SU-DHL-6 (cell line): ENCODE measurements at regions not wholly inside any gene's neighbourhood (a gene's known extent, or its start where the extent isn't known, plus 50 kb on each side); places are given as distances from the start of the nearest gene placed in this dataset.
"Not testable (repeated sequence)": the region's sequence is repeated elsewhere in the genome, so short reads cannot be mapped to it uniquely, and the experiment has no call there.

Source experiments
- H2AFZ ChIP-seq: fragments of 200-600 bp; sonication (generic); 2 replicates; pipeline ENCODE4 v1.6.1; 2014; ENCODE audit warnings: low read depth, mild to moderate bottlenecking, moderate library complexity, mixed read lengths, antibody characterized with exemption, low read length; ENCODE audit not compliant: severe bottlenecking
- H3F3A ChIP-seq: fragments of 200-600 bp; shearing (Covaris generic); 2 replicates; pipeline ENCODE4 v1.6.0; 2016; ENCODE audit warnings: antibody characterized with exemption, mild to moderate bottlenecking; ENCODE audit not compliant: insufficient read depth
- H3K27ac ChIP-seq: fragments of 200-600 bp; sonication (generic); 2 replicates; pipeline ENCODE4 v1.5.1; 2016; ENCODE audit warnings: low read depth, mild to moderate bottlenecking, low read length, moderate library complexity, mixed read lengths
- H3K27me3 ChIP-seq: fragments of 200-600 bp; sonication (generic), shearing (Covaris generic); 2 replicates; pipeline ENCODE4 v1.6.0; 2014; ENCODE audit warnings: mild to moderate bottlenecking, low read length
- H3K36me3 ChIP-seq: fragments of 200-600 bp; sonication (generic); 2 replicates; pipeline ENCODE4 v1.6.1; 2014; ENCODE audit warnings: mild to moderate bottlenecking, low read length, mixed read lengths
- H3K4me2 ChIP-seq: fragments of 300-600, 200-600 bp; shearing (Covaris generic), sonication (generic); 2 replicates; pipeline ENCODE4 v1.6.0; 2014; ENCODE audit warnings: low read length, low read depth, mild to moderate bottlenecking; ENCODE audit not compliant: poor library complexity, severe bottlenecking
- H3K4me3 ChIP-seq: fragments of 200-600 bp; sonication (generic); 2 replicates; pipeline ENCODE4 v1.5.1; 2014; ENCODE audit warnings: antibody characterized with exemption, low read length, mild to moderate bottlenecking, mixed read lengths; ENCODE audit not compliant: insufficient read depth, poor library complexity, severe bottlenecking
- H3K79me2 ChIP-seq: fragments of 200-600 bp; sonication (generic); 2 replicates; pipeline ENCODE4 v1.6.1; 2014; ENCODE audit warnings: mild to moderate bottlenecking, low read length, moderate library complexity; ENCODE audit not compliant: insufficient read depth
- H3K9ac ChIP-seq: fragments of 200-600 bp; sonication (generic); 2 replicates; pipeline ENCODE4 v1.7.0; 2014; ENCODE audit warnings: mild to moderate bottlenecking, low read length
- H3K9me2 ChIP-seq: fragments of 200-600 bp; sonication (generic); replicated peaks from 2 replicates; pipeline ENCODE4 v1.6.1; 2014; ENCODE audit warnings: low read length; ENCODE audit not compliant: insufficient read depth
- H3K9me3 ChIP-seq: fragments of 200-600 bp; sonication (generic); 2 replicates; pipeline ENCODE4 v1.6.1; 2014; ENCODE audit warnings: low read length, mixed read lengths; ENCODE audit not compliant: insufficient read depth
- H4K20me1 ChIP-seq: fragments of 200-600 bp; sonication (generic); 2 replicates; pipeline ENCODE4 v1.6.1; 2014; ENCODE audit warnings: low read depth, mild to moderate bottlenecking, antibody characterized with exemption, low read length, moderate library complexity, mixed read lengths
- CTCF ChIP-seq: fragments of 200-600 bp; sonication (generic); IDR thresholded peaks from one replicate; pipeline ENCODE4 v1.5.1; 2017; ENCODE audit warnings: antibody characterized with exemption, mild to moderate bottlenecking, low read length, moderate library complexity; ENCODE audit not compliant: insufficient read depth, poor library complexity, severe bottlenecking
- EZH2phosphoT487 ChIP-seq: fragments of 200-600 bp; sonication (generic), shearing (Covaris generic); conservative IDR thresholded peaks from 2 replicates; pipeline ENCODE4 v1.6.1; 2018; ENCODE audit warnings: mild to moderate bottlenecking, antibody characterized with exemption, low read length, moderate library complexity, mixed read lengths

GRCh38 chr5:44532981-44533380, 143.8 kb upstream of the FGF10 start:
- H3K79me2 ChIP-seq: no peaks in the 10 kb centered on the region
- H3K4me3 ChIP-seq: no peak overlapping the region
- no peaks in the 10 kb centered on the region for H3K9me2 ChIP-seq
- H3K36me3 ChIP-seq: no peaks in the 10 kb centered on the region
- H3K9me3 ChIP-seq: no peaks in the 10 kb centered on the region
- no peak overlapping the region for H3K27ac ChIP-seq
- TF ChIP-seq CTCF: no peak
- no peak for TF ChIP-seq EZH2phosphoT487
- no peaks in the 10 kb centered on the region for H3F3A ChIP-seq
- H3K27me3 ChIP-seq: no peaks in the 10 kb centered on the region
- H3K4me2 ChIP-seq: no peak overlapping the region
- H2AFZ ChIP-seq: no peak overlapping the region
- H4K20me1 ChIP-seq: no peaks in the 10 kb centered on the region
- no peak overlapping the region for H3K9ac ChIP-seq

- not testable (repeated sequence) for H3K4me2 ChIP-seq, H3K9ac ChIP-seq, H3K36me3 ChIP-seq, H4K20me1 ChIP-seq, H3K27me3 ChIP-seq, H2AFZ ChIP-seq, H3K79me2 ChIP-seq, H3K9me2 ChIP-seq, H3K9me3 ChIP-seq, H3F3A ChIP-seq, H3K27ac ChIP-seq, H3K4me3 ChIP-seq
Observed at GRCh38 chr5:44531756-44532155, 142.5 kb upstream of the FGF10 start.

- H2AFZ ChIP-seq, H3K36me3 ChIP-seq, H3K27me3 ChIP-seq, H3K9me3 ChIP-seq, H3K4me3 ChIP-seq, H3K4me2 ChIP-seq, H3K79me2 ChIP-seq, H4K20me1 ChIP-seq, H3K9ac ChIP-seq, H3K27ac ChIP-seq, H3F3A ChIP-seq, H3K9me2 ChIP-seq: not testable (repeated sequence)
Observed at GRCh38 chr5:44530783-44531182, 141.6 kb upstream of the FGF10 start.

GRCh38 chr5:44511596-44511995, 122.4 kb upstream of the FGF10 start:
- H3K9me2 ChIP-seq: no peaks in the 10 kb centered on the region
- no peaks in the 10 kb centered on the region for H3F3A ChIP-seq
- H3K27ac ChIP-seq: no peak overlapping the region
- H3K9ac ChIP-seq: no peak overlapping the region
- TF ChIP-seq CTCF (no peak), EZH2phosphoT487 (no peak)
- H2AFZ ChIP-seq: no peak overlapping the region
- no peak overlapping the region for H3K4me3 ChIP-seq
- no peaks in the 10 kb centered on the region for H3K9me3 ChIP-seq
- H3K27me3 ChIP-seq: no peaks in the 10 kb centered on the region; the same call in 1 of the 2 replicates
- no peaks in the 10 kb centered on the region for H3K79me2 ChIP-seq
- H4K20me1 ChIP-seq: no peaks in the 10 kb centered on the region
- H3K36me3 ChIP-seq: no peaks in the 10 kb centered on the region
- H3K4me2 ChIP-seq: no peak overlapping the region
